Activated CD4-positive, alpha-beta T cell treated with anti-CD3 and anti-CD28 coated beads, Interleukin-2, amount 10 ng/mL, durations not matched to agents 7 days and 5 days (primary cell): ENCODE measurements at regions not wholly inside any gene's neighbourhood (a gene's known extent, or its start where the extent isn't known, plus 50 kb on each side); places are given as distances from the start of the nearest gene placed in this dataset.

ENCODE experiments used
- CTCF ChIA-PET: fragments of 350-600 bp; sonication (Branson Sonifier 250); formaldehyde crosslinking; loops from one replicate; lab custom pipeline; 2021; ENCODE audit warnings: antibody characterized with exemption; lab: Charles Lee
- POLR2A ChIA-PET: fragments of 350-600 bp; sonication (Branson Sonifier 250); formaldehyde crosslinking; loops from one replicate; lab custom pipeline; 2021; ENCODE audit warnings: antibody characterized with exemption; lab: Charles Lee
- DNase-seq: peaks from one replicate; pipeline ENCODE4 v3.0.0-alpha.2; 2020
- H3K27ac Mint-ChIP-seq: one replicate; pipeline ENCODE4 v1.8.0; 2021; ENCODE audit warnings: mild to moderate bottlenecking, moderate library complexity, mixed read lengths
- H3K27me3 Mint-ChIP-seq: one replicate; pipeline ENCODE4 v1.8.0; 2021; ENCODE audit warnings: mixed read lengths
- H3K36me3 Mint-ChIP-seq: one replicate; pipeline ENCODE4 v1.8.0; 2021; ENCODE audit warnings: low read depth, mixed read lengths
- H3K4me1 Mint-ChIP-seq: one replicate; pipeline ENCODE4 v1.8.0; 2021; ENCODE audit warnings: mixed read lengths
- H3K4me3 Mint-ChIP-seq: one replicate; pipeline ENCODE4 v1.8.0; 2021; ENCODE audit warnings: mild to moderate bottlenecking, moderate library complexity, mixed read lengths
- H3K9me3 Mint-ChIP-seq: one replicate; pipeline ENCODE4 v1.8.0; 2021; ENCODE audit warnings: mixed read lengths

GRCh38 chrX:94041881-94042280, 367.9 kb downstream of the FAM133A start:
- ChIA-PET CTCF (interaction anchor here (0.6 kb wide), 1 partner anchor 613 kb away, joined by 6 read pairs; no protein-coding TSS in a partner anchor), POLR2A (no interaction called here)
- DNase-seq, result no peak
- Mint-ChIP-seq H3K4me1 (no peaks in the 10 kb centered on the region), H3K9me3 (no peaks in the 10 kb centered on the region), H3K27me3 (no peaks in the 10 kb centered on the region), H3K36me3 (no peaks in the 10 kb centered on the region), H3K27ac (no peak overlapping the region), H3K4me3 (no peak overlapping the region)

DNA sequence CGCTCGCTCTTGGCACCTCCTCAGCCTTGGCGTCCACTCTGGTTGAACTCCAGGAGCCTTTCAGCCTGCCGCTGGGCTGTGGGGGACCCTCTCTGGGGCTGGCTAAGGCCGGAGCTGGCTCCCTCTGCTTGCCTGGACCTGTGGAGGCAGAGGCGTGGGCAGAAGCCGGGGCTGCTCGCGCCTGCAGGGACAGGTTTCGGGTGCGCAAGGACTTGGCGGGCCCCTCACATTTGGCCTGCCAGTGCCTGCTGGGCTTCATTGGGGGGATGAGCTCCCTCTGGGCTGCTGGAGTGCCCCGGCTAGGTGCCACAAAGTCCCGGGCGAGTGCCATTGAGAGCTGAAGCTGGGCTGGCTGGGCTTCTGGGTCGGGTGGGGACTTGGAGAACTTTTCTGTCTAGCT, 371.7 kb downstream of the FAM133A start:
- no peak overlapping the region for H3K27ac Mint-ChIP-seq
- POLR2A ChIA-PET, result no interaction called here
- H3K9me3 Mint-ChIP-seq, result no peaks in the 10 kb centered on the region

GRCh38 chrX:94051926-94052325, 377.9 kb downstream of the FAM133A start:
- no peaks in the 10 kb centered on the region for H3K9me3 Mint-ChIP-seq
- no peaks in the 10 kb centered on the region for H3K4me1 Mint-ChIP-seq

More for the DNA sequence above, 371.7 kb downstream of the FAM133A start:
- Mint-ChIP-seq H3K4me1 (no peaks in the 10 kb centered on the region), H3K27me3 (no peaks in the 10 kb centered on the region), H3K36me3 (no peaks in the 10 kb centered on the region), H3K4me3 (no peak overlapping the region)
- DNase-seq, result no peak
- CTCF ChIA-PET, result no interaction called here

GRCh38 chrX:94053575-94053974, 379.6 kb downstream of the FAM133A start:
- ChIA-PET CTCF (no interaction called here), POLR2A (no interaction called here)
- no peaks in the 10 kb centered on the region for H3K36me3 Mint-ChIP-seq
- no peak overlapping the region for H3K4me3 Mint-ChIP-seq
- no peak for DNase-seq
- no peaks in the 10 kb centered on the region for H3K4me1 Mint-ChIP-seq
- no peaks in the 10 kb centered on the region for H3K27me3 Mint-ChIP-seq
- H3K27ac Mint-ChIP-seq, result no peak overlapping the region
- H3K9me3 Mint-ChIP-seq, result no peaks in the 10 kb centered on the region

More at GRCh38 chrX:94051926-94052325, 377.9 kb downstream of the FAM133A start:
- Mint-ChIP-seq H3K27ac (no peak overlapping the region), H3K27me3 (no peaks in the 10 kb centered on the region), H3K4me3 (no peak overlapping the region), H3K36me3 (no peaks in the 10 kb centered on the region)
- no peak for DNase-seq
- ChIA-PET CTCF (no interaction called here), POLR2A (no interaction called here)

DNA sequence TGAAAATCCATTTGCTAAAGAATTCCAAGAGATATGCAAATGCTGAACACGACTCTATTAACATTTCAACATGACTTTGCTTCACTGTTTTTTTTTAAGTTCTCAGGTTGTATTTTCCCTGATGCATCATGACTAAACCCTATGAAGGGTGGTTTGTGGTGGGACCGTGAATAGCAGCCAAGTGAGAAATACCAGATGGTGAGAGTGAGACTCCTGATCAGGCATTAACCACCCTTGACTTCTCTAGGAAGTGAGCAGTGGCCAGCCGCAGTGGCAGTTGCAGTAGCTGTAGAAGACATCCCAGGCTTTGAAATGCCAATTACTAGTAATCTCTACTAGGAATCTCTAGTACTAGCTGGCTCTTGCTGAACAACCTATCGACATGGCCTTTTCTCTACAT, 383.4 kb downstream of the FAM133A start:
- Mint-ChIP-seq H3K36me3 (no peaks in the 10 kb centered on the region), H3K27ac (no peak overlapping the region), H3K9me3 (no peaks in the 10 kb centered on the region), H3K27me3 (no peaks in the 10 kb centered on the region), H3K4me3 (no peak overlapping the region), H3K4me1 (no peaks in the 10 kb centered on the region)
- ChIA-PET POLR2A (no interaction called here), CTCF (no interaction called here)
- no peak for DNase-seq

DNA sequence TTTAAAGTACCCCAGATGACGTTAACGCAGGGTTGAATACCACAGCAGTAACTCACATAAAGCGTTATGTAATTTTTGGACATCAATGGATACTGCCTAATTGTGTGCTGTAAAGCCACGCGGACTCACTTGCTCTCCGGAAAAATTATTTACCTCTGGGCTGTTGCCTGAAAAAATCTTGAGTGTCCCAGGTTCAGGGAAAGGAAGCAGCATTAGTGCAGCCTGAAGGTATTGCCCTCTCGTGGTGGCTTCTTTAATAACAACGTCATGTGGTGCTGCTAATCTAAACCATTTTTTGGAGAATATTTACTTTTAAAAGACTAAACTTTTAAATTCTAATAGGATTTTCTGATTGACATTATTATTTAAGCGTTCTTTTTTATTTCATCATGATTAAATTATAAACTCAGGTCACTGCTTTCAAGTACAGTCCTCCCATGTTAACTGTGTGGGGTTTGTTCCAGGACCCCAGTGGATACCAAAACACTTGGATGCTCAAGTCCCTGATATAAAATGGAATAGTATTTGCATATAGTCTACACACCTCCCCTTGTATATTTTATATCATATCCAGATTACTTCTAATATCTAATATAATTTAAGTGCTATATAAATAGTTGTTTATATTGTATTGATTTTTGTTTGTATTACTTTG, 384.8 kb downstream of the FAM133A start:
- no peaks in the 10 kb centered on the region for H3K4me1 Mint-ChIP-seq
- H3K9me3 Mint-ChIP-seq, result no peaks in the 10 kb centered on the region
- POLR2A ChIA-PET, result no interaction called here
- CTCF ChIA-PET, result no interaction called here
- H3K27me3 Mint-ChIP-seq, result no peaks in the 10 kb centered on the region
- no peak overlapping the region for H3K27ac Mint-ChIP-seq
- no peaks in the 10 kb centered on the region for H3K36me3 Mint-ChIP-seq
- H3K4me3 Mint-ChIP-seq, result no peak overlapping the region
- DNase-seq, result no peak

GRCh38 chrX:94065091-94065490, 391.1 kb downstream of the FAM133A start:
- H3K9me3 Mint-ChIP-seq, result no peaks in the 10 kb centered on the region
- no peak overlapping the region for H3K27ac Mint-ChIP-seq
- H3K36me3 Mint-ChIP-seq, result no peaks in the 10 kb centered on the region
- CTCF ChIA-PET, result no interaction called here
- no peak for DNase-seq
- no peaks in the 10 kb centered on the region for H3K27me3 Mint-ChIP-seq
- POLR2A ChIA-PET, result no interaction called here
- no peaks in the 10 kb centered on the region for H3K4me1 Mint-ChIP-seq
- H3K4me3 Mint-ChIP-seq, result no peak overlapping the region

DNA sequence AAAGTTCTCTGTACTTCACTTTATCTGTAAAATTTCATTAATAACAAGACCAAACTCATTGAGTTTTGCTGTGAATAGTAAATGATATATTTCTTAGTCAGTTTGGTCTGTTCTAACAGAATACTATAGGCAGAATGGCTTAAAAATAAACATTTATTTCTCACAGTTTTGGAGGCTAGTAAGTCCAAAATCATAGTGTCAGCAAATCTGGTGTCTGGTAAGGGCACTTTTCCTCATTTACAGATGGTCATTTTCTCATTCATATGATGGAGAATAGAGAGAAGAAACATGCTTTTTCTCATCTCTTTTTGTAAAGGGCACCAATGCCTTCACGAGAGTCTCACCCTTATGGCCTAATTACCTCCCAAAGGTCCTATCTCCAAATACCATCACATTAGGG, 415.1 kb downstream of the FAM133A start:
- H3K9me3 Mint-ChIP-seq, result no peaks in the 10 kb centered on the region
- H3K4me1 Mint-ChIP-seq, result no peaks in the 10 kb centered on the region
- no peak overlapping the region for H3K4me3 Mint-ChIP-seq
- DNase-seq, result no peak
- CTCF ChIA-PET, result no interaction called here
- H3K36me3 Mint-ChIP-seq, result no peaks in the 10 kb centered on the region
- H3K27me3 Mint-ChIP-seq, result no peaks in the 10 kb centered on the region
- POLR2A ChIA-PET, result no interaction called here
- no peak overlapping the region for H3K27ac Mint-ChIP-seq

DNA sequence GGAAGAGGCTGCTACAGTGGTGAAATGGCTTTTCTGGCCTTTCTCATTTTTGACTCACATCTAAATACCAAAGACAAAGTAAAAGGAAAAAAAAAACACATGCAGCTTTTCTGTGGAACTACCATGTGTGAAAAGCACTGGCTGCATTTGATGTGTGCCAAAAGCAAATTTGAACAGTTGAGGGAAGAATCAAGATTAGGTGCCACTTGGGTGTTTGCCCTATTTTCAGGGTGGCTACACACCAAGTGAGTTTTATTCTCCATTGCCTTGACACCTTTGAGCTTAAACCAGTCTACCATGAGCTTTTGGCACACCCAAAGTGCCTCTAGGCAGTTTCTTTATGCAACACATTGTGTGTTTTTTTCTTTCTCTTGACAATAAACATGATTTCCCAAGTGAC, 423.9 kb downstream of the FAM133A start:
- Mint-ChIP-seq H3K27ac (no peak overlapping the region), H3K36me3 (no peaks in the 10 kb centered on the region), H3K4me1 (no peaks in the 10 kb centered on the region), H3K27me3 (no peaks in the 10 kb centered on the region), H3K4me3 (no peak overlapping the region), H3K9me3 (no peaks in the 10 kb centered on the region)
- DNase-seq, result no peak
- ChIA-PET POLR2A (no interaction called here), CTCF (interaction anchor here (0.6 kb wide), 1 partner anchor 65 kb away, joined by 3 read pairs; no protein-coding TSS in a partner anchor)

DNA sequence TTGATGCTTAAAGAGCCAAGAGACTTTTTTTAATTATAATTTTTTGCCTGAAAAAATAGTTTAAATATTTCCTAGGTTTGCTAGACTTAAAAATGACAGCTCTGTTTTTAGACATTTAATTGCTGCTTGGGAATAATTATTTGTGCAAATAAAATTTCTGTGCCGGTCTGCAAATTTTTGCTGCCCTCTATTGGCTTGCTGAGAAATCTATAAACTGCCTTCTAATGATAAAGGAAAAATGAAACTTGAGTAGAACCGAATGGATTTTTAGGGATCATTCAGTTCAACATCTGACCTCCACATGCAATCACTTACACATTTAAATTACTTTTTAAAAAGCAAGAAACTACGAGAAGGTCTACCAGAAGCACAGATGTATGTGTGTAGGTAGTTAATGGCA, 434.0 kb downstream of the FAM133A start:
- H3K9me3 Mint-ChIP-seq, result no peaks in the 10 kb centered on the region
- H3K4me1 Mint-ChIP-seq, result no peaks in the 10 kb centered on the region
- POLR2A ChIA-PET, result no interaction called here
- H3K27ac Mint-ChIP-seq, result no peak overlapping the region
- no peak overlapping the region for H3K4me3 Mint-ChIP-seq
- CTCF ChIA-PET, result no interaction called here
- no peak for DNase-seq
- H3K36me3 Mint-ChIP-seq, result no peaks in the 10 kb centered on the region
- H3K27me3 Mint-ChIP-seq, result no peaks in the 10 kb centered on the region

DNA sequence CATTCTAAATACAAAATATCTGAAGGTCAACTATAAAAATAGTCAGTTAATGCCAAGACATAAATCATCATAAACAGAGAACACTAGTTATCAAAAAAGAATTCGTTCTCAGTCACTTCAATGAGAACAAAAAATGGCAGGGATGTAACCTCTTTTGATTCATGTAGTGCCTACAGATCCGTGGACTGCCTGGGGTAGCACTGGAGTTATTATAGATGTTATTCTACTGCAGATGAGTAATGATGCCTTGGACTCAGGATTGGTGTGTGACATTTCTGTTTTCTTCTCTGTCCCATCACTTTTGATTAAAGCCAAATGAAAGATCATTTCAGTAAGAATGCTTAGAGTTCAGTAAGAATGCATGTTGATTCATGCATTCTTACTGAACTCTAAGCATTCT, 440.4 kb downstream of the FAM133A start:
- ChIA-PET POLR2A (no interaction called here), CTCF (no interaction called here)
- no peaks in the 10 kb centered on the region for H3K36me3 Mint-ChIP-seq
- no peak overlapping the region for H3K4me3 Mint-ChIP-seq
- H3K4me1 Mint-ChIP-seq, result no peaks in the 10 kb centered on the region
- no peak for DNase-seq
- no peak overlapping the region for H3K27ac Mint-ChIP-seq
- H3K9me3 Mint-ChIP-seq, result no peaks in the 10 kb centered on the region
- no peaks in the 10 kb centered on the region for H3K27me3 Mint-ChIP-seq

DNA sequence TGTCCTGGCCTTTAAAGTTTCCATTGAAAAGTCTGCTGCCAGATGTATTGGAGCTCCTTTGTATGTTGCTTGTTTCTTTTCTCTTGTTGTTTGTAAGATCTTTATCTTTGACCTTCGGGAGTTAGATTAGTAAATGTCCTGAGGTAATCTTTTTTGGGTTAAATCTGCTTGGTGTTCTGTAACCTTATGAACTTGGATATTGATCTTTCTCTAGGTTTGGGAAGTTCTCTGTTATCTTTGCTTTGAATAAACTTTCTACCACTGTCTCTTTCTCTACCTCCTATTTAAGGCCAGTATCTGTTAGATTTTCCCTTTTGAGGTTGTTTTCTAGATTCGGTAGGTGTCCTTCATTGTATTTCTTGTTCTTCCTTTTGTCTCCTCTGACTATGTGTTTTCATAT, 447.8 kb downstream of the FAM133A start:
- Mint-ChIP-seq H3K27ac (no peak overlapping the region), H3K9me3 (no peaks in the 10 kb centered on the region), H3K4me3 (no peak overlapping the region), H3K4me1 (no peaks in the 10 kb centered on the region), H3K36me3 (no peaks in the 10 kb centered on the region), H3K27me3 (no peaks in the 10 kb centered on the region)
- CTCF ChIA-PET, result no interaction called here
- POLR2A ChIA-PET, result no interaction called here
- DNase-seq, result no peak

DNA sequence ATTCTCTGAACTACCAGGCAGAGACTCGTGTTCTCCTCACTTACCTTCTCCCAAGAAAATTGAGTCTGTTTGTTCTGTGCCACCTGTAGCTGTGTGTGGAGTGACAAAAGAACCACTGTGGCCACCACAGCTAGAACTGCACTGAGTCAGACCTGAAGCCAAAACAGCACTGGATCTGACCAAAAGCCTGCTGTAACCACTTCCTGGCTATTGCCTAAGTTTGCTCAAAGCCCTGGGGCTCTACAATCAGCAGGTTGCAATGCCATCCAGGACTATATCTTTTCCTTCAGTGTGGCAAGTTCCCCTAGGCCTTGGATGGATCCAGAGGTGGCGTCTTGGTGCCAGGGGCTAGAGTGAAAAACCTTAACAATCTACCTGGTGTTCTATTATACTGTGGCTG, 449.1 kb downstream of the FAM133A start:
- Mint-ChIP-seq H3K36me3 (no peaks in the 10 kb centered on the region), H3K4me3 (no peak overlapping the region), H3K27ac (no peak overlapping the region), H3K4me1 (no peaks in the 10 kb centered on the region), H3K27me3 (no peaks in the 10 kb centered on the region), H3K9me3 (no peaks in the 10 kb centered on the region)
- ChIA-PET CTCF (no interaction called here), POLR2A (no interaction called here)
- no peak for DNase-seq

GRCh38 chrX:94162971-94163370, 489.0 kb downstream of the FAM133A start:
- DNase-seq, result no peak
- Mint-ChIP-seq H3K9me3 (no peaks in the 10 kb centered on the region), H3K4me1 (no peaks in the 10 kb centered on the region), H3K27me3 (no peaks in the 10 kb centered on the region), H3K27ac (no peak overlapping the region), H3K36me3 (no peaks in the 10 kb centered on the region), H3K4me3 (no peak overlapping the region)
- ChIA-PET POLR2A (no interaction called here), CTCF (no interaction called here)
